GM12874 (cell line): ENCODE measurements at regions not wholly inside any gene's neighbourhood (a gene's known extent, or its start where the extent isn't known, plus 50 kb on each side); places are given as distances from the start of the nearest gene placed in this dataset.

Source experiments
- CTCF ChIP-seq: IDR thresholded peaks from 2 replicates; pipeline ENCODE4 v1.5.1; 2011; ENCODE audit warnings: low read depth, mild to moderate bottlenecking, control low read depth, low read length, moderate library complexity; ENCODE audit not compliant: insufficient read depth

DNA sequence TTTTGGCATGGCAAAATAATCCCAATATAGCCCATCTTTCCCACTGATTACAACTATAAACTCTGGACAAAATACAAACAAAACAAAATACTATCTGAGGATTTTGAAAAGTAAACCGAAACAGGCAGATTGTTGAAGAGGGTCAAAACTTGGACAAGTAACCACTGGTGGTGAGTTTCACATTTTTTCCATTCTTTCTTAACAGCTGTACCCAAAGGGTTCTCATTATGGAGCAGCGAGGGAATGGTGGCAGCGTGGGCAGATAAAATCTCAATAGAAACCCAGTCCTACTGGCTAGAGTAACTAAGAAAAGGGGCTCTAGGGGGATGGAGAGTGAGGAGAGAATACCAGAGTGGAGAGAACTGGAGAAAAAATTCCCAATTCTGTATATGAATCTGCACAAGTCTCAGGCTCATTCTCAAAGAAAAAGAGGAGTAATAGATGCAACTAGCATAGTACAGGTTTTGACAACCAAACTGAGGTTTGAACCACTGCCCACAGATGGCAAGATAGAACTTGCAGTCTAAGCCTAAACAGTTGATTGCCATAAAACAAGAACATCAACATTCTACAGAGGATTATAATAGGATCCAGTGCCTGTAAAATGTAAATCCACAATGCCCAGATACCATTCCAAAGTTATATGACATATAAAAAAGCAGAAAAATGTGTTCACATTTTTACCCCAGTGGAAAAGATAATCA is 284.5 kb downstream of the KCNRG start:
- no peak for TF ChIP-seq CTCF

GRCh38 chr13:50303963-50304721 is 288.9 kb downstream of the KCNRG start:
- TF ChIP-seq CTCF, result no peak

DNA sequence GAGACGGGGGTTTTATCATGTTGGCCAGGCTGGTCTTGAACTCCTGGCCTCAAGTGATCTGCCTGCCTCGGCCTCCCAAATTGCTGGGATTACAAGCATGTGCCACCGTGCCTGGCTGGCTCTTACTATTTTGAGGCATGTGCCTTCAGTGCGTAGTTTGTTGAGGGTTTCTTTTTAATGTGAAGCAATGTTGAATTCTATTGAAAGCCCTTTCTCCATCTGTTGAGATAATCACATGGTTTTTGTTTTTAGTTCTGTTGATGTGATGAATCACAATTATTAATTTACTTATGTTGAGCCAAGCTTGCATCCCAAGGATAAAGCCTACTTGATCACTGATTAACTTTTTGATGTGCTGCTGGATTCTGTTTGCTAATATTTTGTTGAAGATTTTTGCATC is 290.9 kb downstream of the KCNRG start:
- no peak for TF ChIP-seq CTCF

GRCh38 chr13:50309318-50309717 is 294.1 kb downstream of the KCNRG start:
- no peak for TF ChIP-seq CTCF

DNA sequence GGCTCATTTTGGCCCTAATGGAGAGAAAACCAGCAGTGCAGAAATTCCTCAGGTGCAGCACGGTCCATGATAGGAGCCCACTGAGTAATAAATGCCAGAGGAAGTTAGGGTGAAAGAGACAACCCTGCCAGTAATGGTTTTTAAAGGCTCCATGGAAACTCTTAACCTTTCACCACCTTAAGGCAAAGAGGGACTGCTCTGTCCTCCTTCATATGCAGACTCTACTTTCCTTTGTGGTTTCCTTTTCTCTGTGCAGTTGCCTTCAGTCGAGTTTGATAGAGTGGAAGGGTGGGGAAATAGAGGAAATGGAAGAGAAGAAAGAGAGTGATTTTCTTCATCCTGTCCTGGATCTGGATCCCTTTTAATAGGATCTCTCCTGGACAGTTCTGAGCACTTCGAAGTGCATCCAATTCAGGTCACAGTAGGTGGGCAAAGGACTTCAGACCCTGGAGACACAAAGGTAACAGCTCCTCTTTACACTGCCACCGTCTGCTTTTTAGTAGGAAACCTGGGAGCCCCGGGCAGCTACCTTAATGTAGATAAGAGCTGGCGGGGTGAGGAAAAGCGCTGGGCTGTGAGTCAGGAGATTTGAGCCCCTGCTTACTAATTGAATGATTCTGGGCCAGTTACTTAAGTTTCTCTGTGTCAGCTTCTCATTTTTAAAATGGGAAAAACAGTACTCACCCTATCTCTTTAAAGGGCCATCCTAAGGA is 294.8 kb downstream of the KCNRG start:
- TF ChIP-seq CTCF, result no peak

DNA sequence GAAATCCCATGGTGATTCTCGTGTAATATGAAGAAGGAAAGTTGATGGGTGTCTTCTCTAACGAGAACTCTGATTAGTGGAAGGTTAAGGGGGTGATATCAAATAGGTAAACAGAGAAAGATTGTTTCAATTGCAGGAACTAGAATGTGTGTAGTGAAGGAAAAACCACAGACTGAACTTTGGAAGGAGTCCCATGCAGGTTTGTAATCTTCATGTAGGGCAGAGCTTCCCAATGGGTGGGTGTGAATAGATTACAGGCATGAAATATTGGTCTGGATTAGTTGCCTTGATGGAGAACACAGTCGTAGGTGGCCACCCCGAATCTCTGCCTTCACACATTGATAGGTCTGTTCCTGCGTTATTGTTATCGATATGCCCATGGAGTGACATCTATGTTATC is 295.5 kb downstream of the KCNRG start:
- no peak for TF ChIP-seq CTCF

DNA sequence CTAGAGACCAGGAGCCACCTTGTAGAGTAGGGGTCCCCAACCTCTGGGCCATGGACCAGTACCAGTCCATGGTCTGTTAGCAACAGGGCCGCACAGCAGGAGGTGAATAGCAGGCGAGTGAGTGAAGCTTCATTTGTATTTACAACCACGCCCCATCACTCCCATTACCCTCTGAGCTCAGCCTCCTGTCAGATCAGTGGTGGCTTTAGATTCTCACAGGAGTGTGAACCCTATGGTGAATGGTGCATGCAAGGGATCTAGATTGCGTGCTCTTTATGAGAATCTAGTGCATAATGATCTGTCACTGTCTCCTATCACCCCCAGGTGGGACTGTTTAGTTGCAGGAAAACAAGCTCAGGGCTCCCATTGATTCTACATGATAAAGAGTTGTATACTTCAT is 303.6 kb downstream of the KCNRG start:
- TF ChIP-seq CTCF, result no peak
